ENCODE measurements at regions not wholly inside any gene's neighbourhood (a gene's known extent, or its start where the extent isn't known, plus 50 kb on each side); places are given as distances from the start of the nearest gene placed in this dataset.

- Mint-ChIP-seq H3K27me3 (peaks cover 1 to 4% of the 10 kb centered on the region in 2 donors), H3K4me3 (no peak overlapping the region), H3K4me1 (no peaks in the 10 kb centered on the region), H3K36me3 (no peaks in the 10 kb centered on the region), H3K27ac (no peak overlapping the region), H3K9me3 (no peaks in the 10 kb centered on the region)
- ChIA-PET POLR2A (ENCODE audit: partially characterized antibody) (no interaction called here), CTCF (ENCODE audit: partially characterized antibody) (no interaction called here)
- H3K4me1 ChIP-seq (ENCODE audit: insufficient read depth, low read length), result no peaks in the 10 kb centered on the region
- DNase-seq, result no peak
- no peaks in the 10 kb centered on the region for H3K36me3 ChIP-seq (ENCODE audit: insufficient read depth, low read length)
- H3K4me3 ChIP-seq (ENCODE audit: low read length in 2 of 2), result no peak overlapping the region
- intact Hi-C loops (cut with micrococcal nuclease), result no loop called here
- no peak overlapping the region for H3K27ac ChIP-seq (ENCODE audit: low read depth, low read length)
- no peaks in the 10 kb centered on the region for H3K27me3 ChIP-seq (ENCODE audit: insufficient read depth, low read length)
- peaks cover 0 to 2% of the 10 kb centered on the region in 2 donors for H3K9me3 ChIP-seq (ENCODE audit: control insufficient read depth in 1 of 2, low read length in 2 of 2)
Observed at GRCh38 chr12:39240587-39240986, 202.3 kb downstream of the KIF21A start.

- Histone ChIP-seq H3K4me3 (ENCODE audit: low read length in 2 of 2) (no peak overlapping the region), H3K4me1 (ENCODE audit: insufficient read depth, low read length) (no peaks in the 10 kb centered on the region), H3K36me3 (ENCODE audit: insufficient read depth, low read length) (no peaks in the 10 kb centered on the region), H3K27me3 (ENCODE audit: insufficient read depth, low read length) (no peaks in the 10 kb centered on the region), H3K27ac (ENCODE audit: low read depth, low read length) (no peak overlapping the region), H3K9me3 (ENCODE audit: control insufficient read depth in 1 of 2, low read length in 2 of 2) (peaks cover 0 to 3% of the 10 kb centered on the region in 2 donors)
- CTCF ChIA-PET (ENCODE audit: partially characterized antibody), result interaction anchor here (1.4 kb wide), 1 partner anchor 33 kb away, joined by 3 read pairs; no protein-coding TSS in a partner anchor
- Mint-ChIP-seq H3K36me3 (no peaks in the 10 kb centered on the region), H3K4me3 (no peak overlapping the region), H3K27me3 (peaks cover 1 to 4% of the 10 kb centered on the region in 2 donors), H3K4me1 (no peaks in the 10 kb centered on the region), H3K9me3 (no peaks in the 10 kb centered on the region), H3K27ac (no peak overlapping the region)
- DNase-seq, result peak in 1 of 5 donors; percentile 0
- POLR2A ChIA-PET (ENCODE audit: partially characterized antibody), result no interaction called here
- intact Hi-C loops (cut with micrococcal nuclease), result no loop called here
Observed at GRCh38 chr12:39239490-39240486, 203.1 kb downstream of the KIF21A start.

GRCh38 chr12:39237004-39237403 is 205.9 kb downstream of the KIF21A start:
- no peaks in the 10 kb centered on the region for H3K36me3 ChIP-seq (ENCODE audit: insufficient read depth, low read length)
- H3K27ac ChIP-seq (ENCODE audit: low read depth, low read length), result no peak overlapping the region
- intact Hi-C loops (cut with micrococcal nuclease), result no loop called here
- DNase-seq, result no peak
- Mint-ChIP-seq H3K4me1 (no peaks in the 10 kb centered on the region), H3K36me3 (no peaks in the 10 kb centered on the region), H3K4me3 (no peak overlapping the region), H3K9me3 (peaks cover 0 to 2% (median 0%) of the 10 kb centered on the region in 8 donors), H3K27me3 (peaks cover 2 to 4% of the 10 kb centered on the region in 2 donors), H3K27ac (no peak overlapping the region)
- H3K4me3 ChIP-seq (ENCODE audit: low read length in 2 of 2), result no peak overlapping the region
- peaks cover 0 to 3% of the 10 kb centered on the region in 2 donors for H3K9me3 ChIP-seq (ENCODE audit: control insufficient read depth in 1 of 2, low read length in 2 of 2)
- no peaks in the 10 kb centered on the region for H3K4me1 ChIP-seq (ENCODE audit: insufficient read depth, low read length)
- ChIA-PET POLR2A (ENCODE audit: partially characterized antibody) (no interaction called here), CTCF (ENCODE audit: partially characterized antibody) (no interaction called here)
- no peaks in the 10 kb centered on the region for H3K27me3 ChIP-seq (ENCODE audit: insufficient read depth, low read length)

- Mint-ChIP-seq H3K9me3 (peaks cover 0 to 2% (median 0%) of the 10 kb centered on the region in 8 donors), H3K27me3 (peaks cover 2 to 4% of the 10 kb centered on the region in 2 donors), H3K27ac (no peak overlapping the region), H3K4me1 (no peaks in the 10 kb centered on the region), H3K36me3 (no peaks in the 10 kb centered on the region), H3K4me3 (no peak overlapping the region)
- peaks cover 0 to 3% of the 10 kb centered on the region in 2 donors for H3K9me3 ChIP-seq (ENCODE audit: control insufficient read depth in 1 of 2, low read length in 2 of 2)
- H3K27me3 ChIP-seq (ENCODE audit: insufficient read depth, low read length), result no peaks in the 10 kb centered on the region
- POLR2A ChIA-PET (ENCODE audit: partially characterized antibody), result no interaction called here
- no peak for DNase-seq
- H3K4me3 ChIP-seq (ENCODE audit: low read length in 2 of 2), result no peak overlapping the region
- CTCF ChIA-PET (ENCODE audit: partially characterized antibody), result no interaction called here
- no peaks in the 10 kb centered on the region for H3K36me3 ChIP-seq (ENCODE audit: insufficient read depth, low read length)
- no peaks in the 10 kb centered on the region for H3K4me1 ChIP-seq (ENCODE audit: insufficient read depth, low read length)
- no peak overlapping the region for H3K27ac ChIP-seq (ENCODE audit: low read depth, low read length)
- intact Hi-C loops (cut with micrococcal nuclease), result no loop called here
Observed at GRCh38 chr12:39235990-39236767, 206.7 kb downstream of the KIF21A start.

- ChIA-PET POLR2A (ENCODE audit: partially characterized antibody) (no interaction called here), CTCF (ENCODE audit: partially characterized antibody) (no interaction called here)
- intact Hi-C loops (cut with micrococcal nuclease), result no loop called here
- Histone ChIP-seq H3K27ac (ENCODE audit: low read depth, low read length) (no peak overlapping the region), H3K4me1 (ENCODE audit: insufficient read depth, low read length) (no peaks in the 10 kb centered on the region), H3K4me3 (ENCODE audit: low read length in 2 of 2) (no peak overlapping the region), H3K9me3 (ENCODE audit: control insufficient read depth in 1 of 2, low read length in 2 of 2) (no peaks in the 10 kb centered on the region), H3K36me3 (ENCODE audit: insufficient read depth, low read length) (no peaks in the 10 kb centered on the region), H3K27me3 (ENCODE audit: insufficient read depth, low read length) (no peaks in the 10 kb centered on the region)
- Mint-ChIP-seq H3K27ac (no peak overlapping the region), H3K4me3 (no peak overlapping the region), H3K27me3 (peaks cover 5 to 9% of the 10 kb centered on the region in 2 donors), H3K36me3 (no peaks in the 10 kb centered on the region), H3K4me1 (no peaks in the 10 kb centered on the region), H3K9me3 (peaks cover 0 to 12% (median 2%) of the 10 kb centered on the region in 8 donors)
- no peak for DNase-seq
Observed at GRCh38 chr12:39230086-39230485, 212.8 kb downstream of the KIF21A start.

- DNase-seq, result no peak
- Mint-ChIP-seq H3K27me3 (peaks cover 5 to 7% of the 10 kb centered on the region in 2 donors), H3K4me3 (no peak overlapping the region), H3K4me1 (no peaks in the 10 kb centered on the region), H3K27ac (no peak overlapping the region), H3K36me3 (no peaks in the 10 kb centered on the region), H3K9me3 (peaks cover 0 to 17% (median 5%) of the 10 kb centered on the region in 8 donors)
- H3K4me3 ChIP-seq (ENCODE audit: low read length in 2 of 2), result no peak overlapping the region
- H3K27ac ChIP-seq (ENCODE audit: low read depth, low read length), result no peak overlapping the region
- intact Hi-C loops (cut with micrococcal nuclease), result no loop called here
- H3K27me3 ChIP-seq (ENCODE audit: insufficient read depth, low read length), result no peaks in the 10 kb centered on the region
- ChIA-PET POLR2A (ENCODE audit: partially characterized antibody) (no interaction called here), CTCF (ENCODE audit: partially characterized antibody) (no interaction called here)
- no peaks in the 10 kb centered on the region for H3K4me1 ChIP-seq (ENCODE audit: insufficient read depth, low read length)
- H3K9me3 ChIP-seq (ENCODE audit: control insufficient read depth in 1 of 2, low read length in 2 of 2), result no peaks in the 10 kb centered on the region
- no peaks in the 10 kb centered on the region for H3K36me3 ChIP-seq (ENCODE audit: insufficient read depth, low read length)
Observed at GRCh38 chr12:39227218-39227617, 215.7 kb downstream of the KIF21A start.

GRCh38 chr12:39224971-39225370 is 217.9 kb downstream of the KIF21A start:
- Histone ChIP-seq H3K4me3 (ENCODE audit: low read length in 2 of 2) (no peak overlapping the region), H3K27ac (ENCODE audit: low read depth, low read length) (no peak overlapping the region), H3K4me1 (ENCODE audit: insufficient read depth, low read length) (no peaks in the 10 kb centered on the region), H3K27me3 (ENCODE audit: insufficient read depth, low read length) (no peaks in the 10 kb centered on the region), H3K9me3 (ENCODE audit: control insufficient read depth in 1 of 2, low read length in 2 of 2) (no peaks in the 10 kb centered on the region), H3K36me3 (ENCODE audit: insufficient read depth, low read length) (no peaks in the 10 kb centered on the region)
- intact Hi-C loops (cut with micrococcal nuclease), result no loop called here
- Mint-ChIP-seq H3K36me3 (no peaks in the 10 kb centered on the region), H3K27ac (no peak overlapping the region), H3K9me3 (peaks cover 0 to 17% (median 5%) of the 10 kb centered on the region in 8 donors), H3K27me3 (peaks cover 5 to 6% of the 10 kb centered on the region in 2 donors), H3K4me1 (no peaks in the 10 kb centered on the region), H3K4me3 (no peak overlapping the region)
- ChIA-PET POLR2A (ENCODE audit: partially characterized antibody) (no interaction called here), CTCF (ENCODE audit: partially characterized antibody) (no interaction called here)
- no peak for DNase-seq

Measured in CD4-positive, alpha-beta memory T cell (primary cell).